ENCODE measurements at regions not wholly inside any gene's neighbourhood (a gene's known extent, or its start where the extent isn't known, plus 50 kb on each side); places are given as distances from the start of the nearest gene placed in this dataset.

GRCh38 chr12:127146991-127147718 lies 1119.8 kb upstream of the TMEM132C start:
- no peak overlapping the region for H3K4me3 ChIP-seq (ENCODE audit: low read depth, low read length)
- no peak for TF ChIP-seq CTCF (IDR thresholded peaks at IDR 0.05; ENCODE audit: insufficient read depth, low read length)
- DNase-seq (ENCODE audit: low read depth) = no peak

- no peak for TF ChIP-seq CTCF (IDR thresholded peaks at IDR 0.05; ENCODE audit: insufficient read depth, low read length)
- DNase-seq (ENCODE audit: low read depth) = no peak
Measured at GRCh38 chr12:127147724-127148123, 1119.2 kb upstream of the TMEM132C start.

GRCh38 chr12:127148318-127148717 lies 1118.7 kb upstream of the TMEM132C start:
- DNase-seq (ENCODE audit: low read depth) = no peak
- no peak overlapping the region for H3K4me3 ChIP-seq (ENCODE audit: low read depth, low read length)
- no peak for TF ChIP-seq CTCF (IDR thresholded peaks at IDR 0.05; ENCODE audit: insufficient read depth, low read length)

More at GRCh38 chr12:127147724-127148123, 1119.2 kb upstream of the TMEM132C start:
- H3K4me3 ChIP-seq (ENCODE audit: low read depth, low read length) = no peak overlapping the region

GRCh38 chr12:127149226-127149964 lies 1117.6 kb upstream of the TMEM132C start:
- peak; percentile 92 for DNase-seq (ENCODE audit: low read depth)
- H3K4me3 ChIP-seq (ENCODE audit: low read depth, low read length) = no peak overlapping the region
- TF ChIP-seq CTCF (IDR thresholded peaks at IDR 0.05; ENCODE audit: insufficient read depth, low read length) = no peak

GRCh38 chr12:127150028-127150427 lies 1116.9 kb upstream of the TMEM132C start:
- TF ChIP-seq CTCF (IDR thresholded peaks at IDR 0.05; ENCODE audit: insufficient read depth, low read length) = no peak
- no peak overlapping the region for H3K4me3 ChIP-seq (ENCODE audit: low read depth, low read length)
- DNase-seq (ENCODE audit: low read depth) = no peak

- peak; percentile 23 for DNase-seq (ENCODE audit: low read depth)
- no peak overlapping the region for H3K4me3 ChIP-seq (ENCODE audit: low read depth, low read length)
- TF ChIP-seq CTCF (IDR thresholded peaks at IDR 0.05; ENCODE audit: insufficient read depth, low read length) = no peak
Measured at GRCh38 chr12:127150479-127150878, 1116.5 kb upstream of the TMEM132C start.

Data from fibroblast of the aortic adventitia (primary cell).